ENCODE measurements at regions not wholly inside any gene's neighbourhood (a gene's known extent, or its start where the extent isn't known, plus 50 kb on each side); places are given as distances from the start of the nearest gene placed in this dataset.

DNA sequence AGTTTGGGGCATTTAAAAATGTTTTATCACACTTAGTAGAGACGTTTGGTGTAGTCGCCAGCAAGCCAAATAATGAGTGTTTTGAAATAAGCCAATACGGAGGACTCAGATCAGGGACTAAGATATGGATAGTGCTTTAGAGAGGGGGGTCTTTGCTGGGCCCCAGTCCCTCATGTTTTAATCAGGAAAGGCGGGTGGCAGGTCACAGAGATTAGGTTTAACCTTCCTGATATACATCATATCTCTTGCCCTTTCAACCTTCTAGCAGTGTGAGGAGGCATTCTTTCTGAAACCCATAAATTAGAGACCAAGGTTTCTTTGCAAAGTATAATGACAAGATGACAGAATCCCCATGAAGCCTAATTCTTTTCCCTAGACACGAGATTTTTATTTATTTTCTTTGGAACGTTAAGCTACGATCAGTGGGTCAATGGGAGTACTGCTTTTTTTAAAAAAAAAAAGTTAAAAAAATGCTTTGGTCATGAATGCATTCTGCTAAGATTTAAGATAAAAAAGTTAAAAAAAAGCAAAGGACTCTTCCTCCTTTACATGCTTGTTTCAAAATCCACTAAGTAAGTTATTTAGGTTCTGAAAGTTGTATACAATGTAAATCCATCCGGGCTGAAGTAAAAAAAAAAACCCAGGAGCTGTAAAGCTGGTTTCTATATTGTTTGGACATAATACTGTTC, 572.1 kb upstream of the SALL1 start:
- H3K27me3 ChIP-seq = no peaks in the 10 kb centered on the region
- WGBS, 2 donors (ENCODE audit: low coverage in 1 of 2) = 26 to 34% methylated on average over 7 to 8 of the region's 8 CpGs
- H3K27ac ChIP-seq = no peak overlapping the region
- H3K36me3 ChIP-seq = no peaks in the 10 kb centered on the region
- H3K9me3 ChIP-seq = no peaks in the 10 kb centered on the region
- in situ Hi-C loops (cut with MboI; ENCODE audit: low pct_ligation_motif_present in 1 of 4, low pct_unique_long_range_greater_than_20kb in 1 of 4, low sequenced_read_pairs in 3 of 4) (loop anchor here in 1 of 4 donors (25.0 kb wide), 1 partner anchor 111 kb away; no protein-coding TSS in a partner anchor), intact Hi-C loops (cut with DNase I; ENCODE audit: low total_unique reads) (no loop called here)
- H3K4me1 ChIP-seq = no peaks in the 10 kb centered on the region
- no peak for DNase-seq
- no peak for TF ChIP-seq EP300 (IDR thresholded peaks at IDR 0.05; ENCODE audit: low read depth)
- no peak for TF ChIP-seq POLR2AphosphoS5 (IDR thresholded peaks at IDR 0.05)
- TF ChIP-seq POLR2A (IDR thresholded peaks at IDR 0.05) = no peak
- TF ChIP-seq, protein P1, sequence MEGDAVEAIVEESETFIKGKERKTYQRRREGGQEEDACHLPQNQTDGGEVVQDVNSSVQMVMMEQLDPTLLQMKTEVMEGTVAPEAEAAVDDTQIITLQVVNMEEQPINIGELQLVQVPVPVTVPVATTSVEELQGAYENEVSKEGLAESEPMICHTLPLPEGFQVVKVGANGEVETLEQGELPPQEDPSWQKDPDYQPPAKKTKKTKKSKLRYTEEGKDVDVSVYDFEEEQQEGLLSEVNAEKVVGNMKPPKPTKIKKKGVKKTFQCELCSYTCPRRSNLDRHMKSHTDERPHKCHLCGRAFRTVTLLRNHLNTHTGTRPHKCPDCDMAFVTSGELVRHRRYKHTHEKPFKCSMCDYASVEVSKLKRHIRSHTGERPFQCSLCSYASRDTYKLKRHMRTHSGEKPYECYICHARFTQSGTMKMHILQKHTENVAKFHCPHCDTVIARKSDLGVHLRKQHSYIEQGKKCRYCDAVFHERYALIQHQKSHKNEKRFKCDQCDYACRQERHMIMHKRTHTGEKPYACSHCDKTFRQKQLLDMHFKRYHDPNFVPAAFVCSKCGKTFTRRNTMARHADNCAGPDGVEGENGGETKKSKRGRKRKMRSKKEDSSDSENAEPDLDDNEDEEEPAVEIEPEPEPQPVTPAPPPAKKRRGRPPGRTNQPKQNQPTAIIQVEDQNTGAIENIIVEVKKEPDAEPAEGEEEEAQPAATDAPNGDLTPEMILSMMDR (IDR thresholded peaks at IDR 0.05) = no peak
- no peak overlapping the region for H3K4me3 ChIP-seq

DNA sequence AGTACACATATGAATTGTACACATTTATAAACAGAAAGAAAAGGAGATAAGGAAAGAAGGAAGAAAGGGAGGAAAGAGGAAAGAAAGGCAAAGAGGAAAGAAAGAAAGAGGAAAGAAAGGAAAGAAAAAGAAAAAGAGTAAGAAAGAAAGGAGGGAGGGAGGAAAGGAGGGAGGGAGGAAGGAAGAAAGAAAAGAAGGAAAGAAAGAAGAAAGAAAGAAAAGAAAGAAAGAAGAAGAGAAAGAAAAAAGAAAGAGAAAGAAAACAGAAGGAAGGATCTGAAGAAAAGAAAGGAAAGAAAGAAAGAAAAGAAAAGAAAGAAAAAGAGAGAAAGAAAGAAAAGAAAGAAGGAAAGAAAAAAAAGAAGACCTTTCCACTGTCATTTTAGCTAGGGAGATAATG, 571.4 kb upstream of the SALL1 start:
- in situ Hi-C loops (cut with MboI; ENCODE audit: low pct_ligation_motif_present in 1 of 4, low pct_unique_long_range_greater_than_20kb in 1 of 4, low sequenced_read_pairs in 3 of 4) = loop anchor here in 1 of 4 donors (25.0 kb wide), 1 partner anchor 110 kb away; no protein-coding TSS in a partner anchor
- intact Hi-C loops (cut with DNase I; ENCODE audit: low total_unique reads) = no loop called here
- no peaks in the 10 kb centered on the region for H3K36me3 ChIP-seq
- H3K4me1 ChIP-seq = no peaks in the 10 kb centered on the region
- no peak for DNase-seq
- TF ChIP-seq EP300 (IDR thresholded peaks at IDR 0.05; ENCODE audit: low read depth) = no peak
- TF ChIP-seq POLR2AphosphoS5 (IDR thresholded peaks at IDR 0.05) = no peak
- TF ChIP-seq, protein P1 (IDR thresholded peaks at IDR 0.05) = no peak
- no peak for TF ChIP-seq POLR2A (IDR thresholded peaks at IDR 0.05)
- no peaks in the 10 kb centered on the region for H3K9me3 ChIP-seq
- no peaks in the 10 kb centered on the region for H3K27me3 ChIP-seq
- no peak overlapping the region for H3K27ac ChIP-seq
- no peak overlapping the region for H3K4me3 ChIP-seq

DNA sequence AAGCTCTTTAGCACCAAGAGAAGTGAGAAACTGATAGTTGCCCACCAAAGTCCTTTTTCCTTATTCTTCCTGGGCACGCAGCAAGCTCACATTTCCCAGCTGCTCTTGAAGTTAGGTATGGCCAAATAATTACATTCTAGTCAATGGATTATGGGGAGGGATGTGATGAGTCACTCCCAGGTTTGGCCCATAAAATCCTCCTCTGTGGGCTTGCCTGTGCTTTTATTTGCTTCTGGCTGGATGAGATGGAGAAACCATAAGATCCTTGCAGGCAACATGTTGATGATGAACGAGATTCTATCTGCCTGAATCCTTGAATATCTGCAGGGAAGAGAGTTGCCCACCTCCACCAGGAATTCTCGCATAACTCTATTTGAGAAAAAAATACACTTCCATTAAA, 568.3 kb upstream of the SALL1 start:
- TF ChIP-seq POLR2AphosphoS5 (IDR thresholded peaks at IDR 0.05) (no peak), EP300 (IDR thresholded peaks at IDR 0.05; ENCODE audit: low read depth) (no peak), POLR2A (IDR thresholded peaks at IDR 0.05) (no peak)
- TF ChIP-seq, protein P1 (IDR thresholded peaks at IDR 0.05) = no peak
- Histone ChIP-seq H3K4me1 (no peaks in the 10 kb centered on the region), H3K4me3 (no peak overlapping the region), H3K27me3 (no peaks in the 10 kb centered on the region), H3K9me3 (no peaks in the 10 kb centered on the region), H3K36me3 (no peaks in the 10 kb centered on the region), H3K27ac (no peak overlapping the region)
- no peak for DNase-seq
- in situ Hi-C loops (cut with MboI; ENCODE audit: low pct_ligation_motif_present in 1 of 4, low pct_unique_long_range_greater_than_20kb in 1 of 4, low sequenced_read_pairs in 3 of 4) = loop anchor here in 1 of 4 donors (25.0 kb wide), 1 partner anchor 107 kb away; no protein-coding TSS in a partner anchor
- intact Hi-C loops (cut with DNase I; ENCODE audit: low total_unique reads) = no loop called here
- 50 to 58% methylated on average over 1 to 3 of the region's 3 CpGs for WGBS, 2 donors (ENCODE audit: low coverage in 1 of 2)

DNA sequence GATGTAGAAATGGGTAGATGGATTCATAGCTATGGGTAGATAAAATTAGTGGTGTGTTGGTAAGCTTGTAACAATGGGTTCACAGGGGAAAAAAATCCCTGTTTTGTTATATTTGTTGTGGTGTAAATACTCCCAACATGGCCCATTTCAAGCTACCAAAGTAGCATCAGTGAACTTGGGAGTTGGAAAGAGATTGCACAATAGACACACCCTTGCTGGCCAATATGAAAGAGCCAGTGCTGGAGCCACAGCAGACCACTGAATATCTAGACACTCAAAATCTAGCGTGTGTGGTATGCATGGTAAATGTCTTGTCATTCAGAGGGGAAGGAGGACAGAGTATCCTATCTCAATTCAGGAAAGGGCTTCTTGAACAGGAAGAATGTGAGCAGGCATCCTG, 565.1 kb upstream of the SALL1 start:
- in situ Hi-C loops (cut with MboI; ENCODE audit: low pct_ligation_motif_present in 1 of 4, low pct_unique_long_range_greater_than_20kb in 1 of 4, low sequenced_read_pairs in 3 of 4) = loop anchor here in 1 of 4 donors (25.0 kb wide), 1 partner anchor 104 kb away; no protein-coding TSS in a partner anchor
- whole genome bisulfite sequencing, 2 donors (ENCODE audit: low coverage in 1 of 2) = 50 to 74% methylated on average over 1 of the region's 1 CpG
- H3K4me3 ChIP-seq = no peak overlapping the region
- TF ChIP-seq, protein P1 (IDR thresholded peaks at IDR 0.05) = no peak
- TF ChIP-seq EP300 (IDR thresholded peaks at IDR 0.05; ENCODE audit: low read depth) (no peak), POLR2A (IDR thresholded peaks at IDR 0.05) (no peak)
- H3K9me3 ChIP-seq = no peaks in the 10 kb centered on the region
- no peak overlapping the region for H3K27ac ChIP-seq
- H3K27me3 ChIP-seq = no peaks in the 10 kb centered on the region
- H3K36me3 ChIP-seq = no peaks in the 10 kb centered on the region
- DNase-seq = no peak
- intact Hi-C loops (cut with DNase I; ENCODE audit: low total_unique reads) = no loop called here
- H3K4me1 ChIP-seq = no peaks in the 10 kb centered on the region

All from transverse colon (tissue), 4 donors.